ENCODE measurements at regions not wholly inside any gene's neighbourhood (a gene's known extent, or its start where the extent isn't known, plus 50 kb on each side); places are given as distances from the start of the nearest gene placed in this dataset.

DNA sequence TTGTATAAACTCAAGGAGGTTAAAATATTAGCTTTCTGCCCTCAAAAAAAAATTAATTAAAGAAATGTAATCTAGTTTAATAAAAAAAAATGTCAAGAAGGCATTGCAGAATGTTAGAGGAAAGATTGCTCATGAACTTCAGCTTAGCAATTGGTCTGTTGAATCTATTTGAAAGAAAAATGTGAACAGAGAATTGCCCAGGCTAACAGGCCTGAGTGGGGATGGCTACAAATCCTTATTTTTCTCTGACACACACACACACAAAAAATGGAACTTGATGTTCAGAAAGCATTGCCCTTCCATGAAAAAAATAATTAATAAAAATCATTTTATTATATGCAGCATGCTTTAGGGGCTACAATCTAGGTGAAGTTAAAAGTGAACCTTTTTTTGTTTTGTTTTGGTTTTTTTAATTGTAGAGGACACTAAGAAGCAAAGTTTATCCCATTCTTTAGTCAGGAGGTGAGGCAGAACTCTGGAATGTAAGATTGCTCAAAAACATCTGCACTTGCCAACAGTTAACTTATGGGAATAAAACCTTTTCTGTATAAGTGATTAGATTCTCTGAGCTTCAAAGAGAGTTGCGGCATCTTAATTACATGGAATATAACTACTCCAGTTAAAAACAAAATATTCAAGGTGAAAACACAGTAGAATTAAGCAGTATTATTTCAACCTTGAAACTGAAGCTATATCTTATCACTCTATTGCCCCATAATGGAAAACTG, 658.5 kb upstream of the ADGRL2 start:
- no peak for TF ChIP-seq POLR2A (IDR thresholded peaks at IDR 0.05)
- TF ChIP-seq, protein P1, sequence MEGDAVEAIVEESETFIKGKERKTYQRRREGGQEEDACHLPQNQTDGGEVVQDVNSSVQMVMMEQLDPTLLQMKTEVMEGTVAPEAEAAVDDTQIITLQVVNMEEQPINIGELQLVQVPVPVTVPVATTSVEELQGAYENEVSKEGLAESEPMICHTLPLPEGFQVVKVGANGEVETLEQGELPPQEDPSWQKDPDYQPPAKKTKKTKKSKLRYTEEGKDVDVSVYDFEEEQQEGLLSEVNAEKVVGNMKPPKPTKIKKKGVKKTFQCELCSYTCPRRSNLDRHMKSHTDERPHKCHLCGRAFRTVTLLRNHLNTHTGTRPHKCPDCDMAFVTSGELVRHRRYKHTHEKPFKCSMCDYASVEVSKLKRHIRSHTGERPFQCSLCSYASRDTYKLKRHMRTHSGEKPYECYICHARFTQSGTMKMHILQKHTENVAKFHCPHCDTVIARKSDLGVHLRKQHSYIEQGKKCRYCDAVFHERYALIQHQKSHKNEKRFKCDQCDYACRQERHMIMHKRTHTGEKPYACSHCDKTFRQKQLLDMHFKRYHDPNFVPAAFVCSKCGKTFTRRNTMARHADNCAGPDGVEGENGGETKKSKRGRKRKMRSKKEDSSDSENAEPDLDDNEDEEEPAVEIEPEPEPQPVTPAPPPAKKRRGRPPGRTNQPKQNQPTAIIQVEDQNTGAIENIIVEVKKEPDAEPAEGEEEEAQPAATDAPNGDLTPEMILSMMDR (IDR thresholded peaks at IDR 0.05): no peak
- no peak for TF ChIP-seq POLR2AphosphoS5 (IDR thresholded peaks at IDR 0.05)

All from sigmoid colon (tissue), 4 donors.